Suprapubic skin (tissue), 4 donors: ENCODE measurements at regions not wholly inside any gene's neighbourhood (a gene's known extent, or its start where the extent isn't known, plus 50 kb on each side); places are given as distances from the start of the nearest gene placed in this dataset.

Source experiments
- POLR2A ChIP-seq, 2 donors: fragments of 450-650 bp; IDR thresholded peaks; one replicate each; pipeline ENCODE4 v1.6.1; 2017; ENCODE audit warnings: antibody characterized with exemption in 2 of 2, mild to moderate bottlenecking in 2 of 2, moderate library complexity in 2 of 2
- POLR2AphosphoS5 ChIP-seq, 3 donors: sonication (generic); formaldehyde crosslinking; IDR thresholded peaks; one replicate each; pipeline ENCODE4 v1.6.1; 2017; ENCODE audit warnings: antibody characterized with exemption in 3 of 3
- TF ChIP-seq, protein P1 (sequence below), 2 donors: fragments of 200-600 bp in 1 of 2; fragments of 450-650 bp in 1 of 2; sonication (generic) in 1 of 2; IDR thresholded peaks; one replicate each; pipeline ENCODE4 v1.5.1; 2016 to 2019; ENCODE audit warnings: antibody characterized with exemption in 2 of 2, mild to moderate bottlenecking in 1 of 2, moderate library complexity in 1 of 2

DNA sequence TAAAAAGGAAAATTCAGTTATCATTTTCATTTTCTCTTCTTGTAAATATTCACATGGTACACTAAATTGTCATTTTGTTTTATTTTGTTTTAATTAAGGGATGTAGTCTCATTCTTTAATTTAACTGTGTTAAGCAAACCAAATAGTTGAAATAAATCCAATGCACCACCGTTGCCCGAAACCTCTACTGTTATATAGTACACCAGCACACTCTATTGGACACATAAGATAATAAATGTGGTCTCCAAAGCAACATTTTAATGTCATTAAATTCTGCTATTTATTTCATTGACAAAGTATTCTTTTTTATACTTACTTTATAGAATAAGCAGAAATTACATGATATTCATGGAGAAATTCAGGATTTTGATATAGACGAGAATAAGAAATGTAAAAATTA, 156.4 kb upstream of the FREM2 start:
- TF ChIP-seq, protein P1, sequence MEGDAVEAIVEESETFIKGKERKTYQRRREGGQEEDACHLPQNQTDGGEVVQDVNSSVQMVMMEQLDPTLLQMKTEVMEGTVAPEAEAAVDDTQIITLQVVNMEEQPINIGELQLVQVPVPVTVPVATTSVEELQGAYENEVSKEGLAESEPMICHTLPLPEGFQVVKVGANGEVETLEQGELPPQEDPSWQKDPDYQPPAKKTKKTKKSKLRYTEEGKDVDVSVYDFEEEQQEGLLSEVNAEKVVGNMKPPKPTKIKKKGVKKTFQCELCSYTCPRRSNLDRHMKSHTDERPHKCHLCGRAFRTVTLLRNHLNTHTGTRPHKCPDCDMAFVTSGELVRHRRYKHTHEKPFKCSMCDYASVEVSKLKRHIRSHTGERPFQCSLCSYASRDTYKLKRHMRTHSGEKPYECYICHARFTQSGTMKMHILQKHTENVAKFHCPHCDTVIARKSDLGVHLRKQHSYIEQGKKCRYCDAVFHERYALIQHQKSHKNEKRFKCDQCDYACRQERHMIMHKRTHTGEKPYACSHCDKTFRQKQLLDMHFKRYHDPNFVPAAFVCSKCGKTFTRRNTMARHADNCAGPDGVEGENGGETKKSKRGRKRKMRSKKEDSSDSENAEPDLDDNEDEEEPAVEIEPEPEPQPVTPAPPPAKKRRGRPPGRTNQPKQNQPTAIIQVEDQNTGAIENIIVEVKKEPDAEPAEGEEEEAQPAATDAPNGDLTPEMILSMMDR (IDR thresholded peaks at IDR 0.05), result no peak
- TF ChIP-seq POLR2A (IDR thresholded peaks at IDR 0.05), result no peak
- no peak for TF ChIP-seq POLR2AphosphoS5 (IDR thresholded peaks at IDR 0.05)
